ENCODE measurements at regions not wholly inside any gene's neighbourhood (a gene's known extent, or its start where the extent isn't known, plus 50 kb on each side); places are given as distances from the start of the nearest gene placed in this dataset.

- TF ChIP-seq CTCF (IDR thresholded peaks at IDR 0.05; ENCODE audit: insufficient read depth, low read length) (no peak), POLR2AphosphoS5 (IDR thresholded peaks at IDR 0.05; ENCODE audit: low read depth) (no peak), GABPA (IDR thresholded peaks at IDR 0.05; ENCODE audit: low read depth) (no peak), REST (IDR thresholded peaks at IDR 0.05; ENCODE audit: insufficient replicate concordance, low read depth) (no peak), SPI1 (IDR thresholded peaks at IDR 0.05; ENCODE audit: borderline replicate concordance, low read depth) (no peak)
Measured at GRCh38 chr1:37147906-37148305, 113.6 kb upstream of the GRIK3 start.
